ENCODE measurements at regions not wholly inside any gene's neighbourhood (a gene's known extent, or its start where the extent isn't known, plus 50 kb on each side); places are given as distances from the start of the nearest gene placed in this dataset.
"Not testable (repeated sequence)": the region's sequence is repeated elsewhere in the genome, so short reads cannot be mapped to it uniquely, and the experiment has no call there.

DNA sequence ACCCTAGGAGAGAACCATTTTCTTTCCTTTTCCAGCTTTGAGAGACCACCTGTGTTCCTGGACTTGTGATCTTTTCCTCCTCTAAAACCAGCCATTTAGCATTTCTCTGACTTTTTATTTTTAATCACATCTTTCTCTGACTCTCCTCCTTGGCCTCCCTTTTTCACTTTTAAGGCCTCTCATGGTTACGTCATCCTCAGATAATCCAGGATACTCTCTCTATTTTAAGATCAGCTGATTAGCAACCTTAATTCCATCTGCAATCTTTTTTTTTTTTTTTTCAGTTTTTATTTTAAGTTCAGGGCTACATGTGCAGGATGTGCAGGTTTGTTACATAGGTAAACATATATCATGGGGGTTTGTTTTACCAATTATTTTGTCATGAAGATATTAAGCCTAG is 54.0 kb downstream of the RFPL4B start:
- DNase-seq (ENCODE audit: low read depth in 2 of 2), result no peak

GRCh38 chr6:112407101-112407590 is 60.0 kb downstream of the RFPL4B start:
- no peak for DNase-seq (ENCODE audit: low read depth in 2 of 2)

DNA sequence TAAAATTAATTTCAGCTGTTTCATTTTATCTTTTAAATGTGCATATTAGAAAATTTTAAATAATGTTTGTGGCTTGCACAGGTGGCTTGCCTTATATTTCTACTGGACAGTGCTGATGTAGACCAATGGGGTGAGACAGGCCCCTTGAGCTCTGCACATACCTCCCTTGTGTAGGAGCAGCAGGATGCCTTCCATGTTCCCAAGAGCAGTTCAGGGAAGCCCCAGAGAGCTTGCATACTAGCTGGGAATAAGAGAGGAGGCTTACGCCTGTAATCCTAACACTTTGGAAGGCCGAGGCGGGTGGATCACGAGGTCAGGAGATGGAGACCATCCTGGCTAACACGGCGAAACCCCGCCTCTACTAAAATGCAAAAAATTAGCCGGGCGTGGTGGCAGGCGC is 61.4 kb downstream of the RFPL4B start:
- DNase-seq (ENCODE audit: low read depth in 2 of 2), result no peak

GRCh38 chr6:112409311-112409710 is 62.2 kb downstream of the RFPL4B start:
- no peak for DNase-seq (ENCODE audit: low read depth in 2 of 2)

- DNase-seq (ENCODE audit: low read depth in 2 of 2), result no peak
Observed at GRCh38 chr6:112413780-112414179, 66.7 kb downstream of the RFPL4B start.

DNA sequence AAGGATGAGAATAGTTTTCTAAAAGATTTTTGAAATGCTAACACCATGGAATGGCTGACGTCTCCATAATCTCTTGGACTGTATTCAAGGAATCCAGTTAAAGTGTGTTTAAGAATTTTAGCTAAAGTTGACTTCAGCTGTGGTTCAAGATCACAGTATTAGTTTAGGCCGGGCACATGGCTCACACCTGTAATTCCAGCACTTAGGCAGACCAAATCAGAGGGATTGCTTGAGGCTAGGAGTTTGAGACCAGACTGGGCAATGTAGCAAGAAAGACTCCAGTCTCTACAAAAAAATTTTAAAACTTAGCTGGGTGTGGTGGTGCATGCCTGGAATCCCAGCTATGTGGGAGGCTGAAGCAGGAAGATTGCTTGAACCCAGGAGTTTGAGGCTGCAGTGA is 68.2 kb downstream of the RFPL4B start:
- DNase-seq (ENCODE audit: low read depth in 2 of 2), result no peak

DNA sequence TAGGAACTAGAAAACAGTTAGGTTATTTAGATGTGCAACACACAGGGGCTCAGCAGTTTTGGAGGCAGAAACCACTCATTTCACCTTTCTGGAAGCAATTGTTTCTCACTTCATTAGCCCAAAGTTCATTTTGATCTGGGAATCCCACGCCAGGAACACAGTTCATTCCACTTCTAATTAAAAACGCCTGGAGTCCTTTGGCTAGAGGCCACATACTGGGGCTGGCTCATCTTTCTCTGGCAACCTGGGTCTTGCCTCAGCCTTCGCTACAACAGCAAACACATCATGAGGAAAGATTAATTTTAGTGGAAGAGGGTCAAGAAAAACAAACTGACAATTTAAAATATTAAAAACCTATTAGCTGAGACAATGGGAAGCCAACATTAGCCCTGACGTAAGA is 69.7 kb downstream of the RFPL4B start:
- no peak for DNase-seq (ENCODE audit: low read depth in 2 of 2)

- DNase-seq (ENCODE audit: low read depth in 2 of 2), result not testable (repeated sequence)
Observed at GRCh38 chr6:112427011-112427410, 79.9 kb downstream of the RFPL4B start.

- DNase-seq (ENCODE audit: low read depth in 2 of 2), result no peak
Observed at GRCh38 chr6:112427499-112427898, 80.4 kb downstream of the RFPL4B start.

- no peak for DNase-seq (ENCODE audit: low read depth in 2 of 2)
Observed at GRCh38 chr6:112428477-112428876, 81.3 kb downstream of the RFPL4B start.

- DNase-seq (ENCODE audit: low read depth in 2 of 2), result no peak
Observed at GRCh38 chr6:112429226-112429625, 82.1 kb downstream of the RFPL4B start.

GRCh38 chr6:112431803-112432202 is 84.7 kb downstream of the RFPL4B start:
- DNase-seq (ENCODE audit: low read depth in 2 of 2), result no peak

DNA sequence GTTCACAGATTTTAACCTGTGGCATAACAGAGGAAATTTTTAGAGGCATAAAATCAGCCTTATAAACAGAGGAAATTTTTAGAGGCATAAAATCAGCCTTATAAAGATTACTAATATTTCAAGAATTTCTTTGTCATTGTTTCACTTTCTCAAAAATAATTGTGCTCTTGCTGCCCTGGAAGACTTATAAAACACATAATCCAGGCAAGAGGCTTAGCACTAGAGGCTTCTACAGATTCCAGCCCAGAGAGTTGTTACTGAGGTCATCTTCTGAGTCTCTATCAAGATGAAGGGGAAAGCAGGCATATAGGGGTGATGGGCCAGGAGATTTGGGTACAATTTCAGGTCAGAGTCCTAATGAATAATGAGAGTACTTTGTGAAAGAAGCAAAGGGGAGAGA is 85.7 kb downstream of the RFPL4B start:
- DNase-seq (ENCODE audit: low read depth in 2 of 2), result no peak

GRCh38 chr6:112433457-112433856 is 86.3 kb downstream of the RFPL4B start:
- no peak for DNase-seq (ENCODE audit: low read depth in 2 of 2)

DNA sequence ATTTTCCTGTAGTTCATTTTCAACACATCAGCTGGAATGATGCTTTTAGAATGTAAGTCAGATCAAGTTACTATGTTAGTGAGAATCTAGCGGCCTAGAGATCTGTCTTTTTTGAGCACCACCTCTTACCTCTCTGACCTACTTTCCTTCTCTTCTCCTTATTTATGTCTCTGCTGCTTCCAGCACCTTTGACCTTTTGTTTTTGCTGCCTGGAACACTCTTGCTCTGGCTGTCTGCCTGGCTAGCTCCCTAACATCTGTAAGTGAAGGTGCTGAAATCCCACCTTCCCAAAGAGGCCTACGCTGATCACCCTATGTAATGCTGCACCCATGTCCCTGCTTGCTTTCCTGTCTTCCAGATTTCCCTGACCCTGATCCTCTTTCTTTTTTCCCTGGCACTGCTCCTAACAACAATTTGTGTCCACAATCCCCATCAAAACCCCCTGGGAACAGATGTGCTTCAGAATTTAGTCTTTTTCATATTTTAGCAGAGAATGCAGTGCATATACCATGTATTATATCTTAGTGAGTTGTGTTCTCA is 87.8 kb downstream of the RFPL4B start:
- no peak for DNase-seq (ENCODE audit: low read depth in 2 of 2)

DNA sequence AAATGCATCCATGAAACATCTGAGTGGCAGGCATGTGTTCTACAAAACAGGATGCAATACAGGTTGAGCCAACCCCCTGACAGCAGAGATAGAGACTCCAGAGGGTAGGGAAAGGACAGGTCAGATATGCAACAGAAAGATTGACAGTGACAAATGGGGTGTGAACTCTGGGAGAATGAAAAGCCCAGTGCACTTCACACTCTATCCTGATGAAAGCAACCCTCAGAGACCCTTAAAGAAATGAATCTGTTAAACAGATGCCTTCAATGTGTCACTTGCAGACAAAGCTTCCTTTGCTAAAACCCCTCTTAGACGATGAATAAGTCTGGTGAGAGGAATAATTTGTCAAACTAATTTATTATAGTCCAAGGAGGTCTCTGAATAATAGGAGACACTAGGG is 89.9 kb downstream of the RFPL4B start:
- DNase-seq (ENCODE audit: low read depth in 2 of 2), result no peak

DNA sequence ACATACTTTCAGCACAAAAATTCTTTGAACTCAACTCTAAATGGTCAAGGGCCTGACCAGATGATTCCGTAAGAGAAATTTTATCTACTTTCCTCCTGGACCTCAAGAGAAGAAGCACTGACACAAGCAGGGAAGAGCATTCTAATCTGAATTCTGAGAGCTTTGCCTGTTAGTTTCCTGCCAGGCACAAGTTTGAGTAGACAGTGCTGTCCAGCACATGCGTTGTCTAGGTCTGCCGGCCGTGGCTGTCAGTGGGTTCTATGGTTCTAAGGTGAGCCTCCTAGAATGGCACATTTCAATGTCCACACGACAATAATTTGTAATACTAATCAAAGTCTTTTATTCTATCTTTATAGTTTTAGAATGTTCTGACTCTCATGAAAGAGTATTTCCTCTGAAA is 91.9 kb downstream of the RFPL4B start:
- no peak for DNase-seq (ENCODE audit: low read depth in 2 of 2)

DNA sequence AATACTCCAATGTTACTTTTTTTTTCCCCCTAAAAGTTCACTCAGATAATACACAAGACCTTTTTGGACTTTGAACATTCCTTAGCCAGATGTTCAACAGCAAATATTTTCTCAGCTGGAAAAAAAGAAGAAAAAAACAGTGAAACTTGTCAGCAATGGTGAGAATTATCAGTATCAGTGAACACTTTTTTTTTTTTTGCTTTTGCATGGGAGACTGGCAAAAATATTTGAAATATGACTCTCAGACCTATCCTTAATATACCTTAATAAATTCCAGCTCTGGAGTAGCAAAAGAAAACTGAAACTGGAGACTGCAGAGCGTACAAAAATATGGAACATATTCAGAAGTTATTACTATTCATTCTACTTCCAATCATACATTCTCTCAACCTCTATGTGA is 92.3 kb downstream of the RFPL4B start:
- DNase-seq (ENCODE audit: low read depth in 2 of 2), result no peak

DNA sequence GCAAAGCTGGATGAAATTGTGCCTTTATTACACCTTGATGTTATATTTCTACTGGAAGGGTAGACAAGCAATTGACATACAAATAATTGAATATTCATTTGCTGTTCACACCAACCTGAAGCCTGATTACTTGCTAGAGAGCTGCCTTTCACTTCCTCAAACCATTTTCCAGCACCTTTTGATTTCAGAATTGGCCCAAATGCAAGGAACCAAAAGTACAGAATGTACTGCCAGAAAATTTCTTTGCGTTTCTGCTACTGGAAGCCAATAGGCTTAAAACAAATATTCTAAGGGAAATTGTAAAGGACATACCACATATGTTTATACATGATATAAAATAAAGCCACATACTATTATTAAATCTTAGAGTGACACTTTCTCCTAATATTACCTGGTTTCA is 94.5 kb downstream of the RFPL4B start:
- no peak for DNase-seq (ENCODE audit: low read depth in 2 of 2)

DNA sequence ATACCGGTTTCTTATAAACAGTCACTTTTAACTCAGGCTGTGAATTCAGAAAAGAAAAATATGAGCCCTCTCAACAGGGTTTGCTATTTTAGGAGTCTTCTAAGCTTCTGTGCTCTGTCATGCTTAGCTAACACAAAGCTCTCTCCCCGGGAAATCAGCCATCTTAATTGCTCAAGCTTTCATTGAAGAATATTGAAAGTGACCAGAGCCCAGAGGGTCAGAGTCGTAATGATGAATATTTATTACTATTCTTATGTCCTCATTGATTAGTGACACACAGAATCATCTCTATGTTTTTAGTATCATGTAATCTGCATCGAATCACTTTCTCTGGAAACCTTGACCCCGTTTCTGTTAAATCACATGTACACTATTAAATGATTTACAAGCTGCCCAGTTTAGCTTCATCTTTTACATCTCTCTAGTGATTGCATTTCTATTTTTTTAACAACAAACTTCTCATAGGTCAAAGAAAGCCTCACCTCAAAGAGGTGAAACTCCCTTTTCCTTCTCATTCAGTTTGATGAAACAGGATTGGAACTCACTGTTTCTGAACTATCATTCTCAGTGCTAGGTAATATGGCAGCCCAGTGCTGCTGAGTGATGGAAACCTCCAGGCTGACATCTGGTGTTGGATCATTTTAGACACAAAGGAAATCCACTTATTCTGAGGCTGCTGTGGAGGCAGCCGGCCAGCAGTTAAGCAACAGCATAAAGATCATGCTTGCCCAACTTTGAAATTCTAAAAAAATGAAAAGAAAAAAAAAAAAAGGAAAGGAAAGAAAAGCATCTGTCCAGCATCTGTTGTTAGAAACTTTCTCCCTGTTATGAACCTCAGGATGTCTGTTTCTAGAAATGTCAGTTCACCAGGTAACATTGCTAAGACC is 96.3 kb downstream of the RFPL4B start:
- no peak for DNase-seq (ENCODE audit: low read depth in 2 of 2)

DNA sequence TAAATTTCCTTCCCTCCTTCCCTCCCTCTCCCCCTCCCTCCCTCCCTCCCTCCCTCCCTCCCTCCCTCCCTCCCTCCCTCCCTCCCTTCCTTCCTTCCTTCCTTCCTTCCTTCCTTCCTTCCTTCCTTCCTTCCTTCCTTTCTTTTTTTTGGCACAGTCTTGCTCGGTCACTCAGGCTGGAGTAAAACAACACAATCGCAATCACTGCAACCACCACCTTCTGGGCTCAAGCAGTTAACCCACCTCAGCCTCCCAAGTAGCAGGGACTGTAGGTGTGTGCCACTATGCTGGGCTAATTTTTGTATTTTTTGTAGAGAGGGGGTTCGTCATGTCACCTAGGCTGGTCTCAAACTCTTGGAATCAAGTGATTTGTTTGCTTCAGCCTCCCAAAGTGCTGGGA is 101.7 kb downstream of the RFPL4B start:
- not testable (repeated sequence) for DNase-seq (ENCODE audit: low read depth in 2 of 2)

DNA sequence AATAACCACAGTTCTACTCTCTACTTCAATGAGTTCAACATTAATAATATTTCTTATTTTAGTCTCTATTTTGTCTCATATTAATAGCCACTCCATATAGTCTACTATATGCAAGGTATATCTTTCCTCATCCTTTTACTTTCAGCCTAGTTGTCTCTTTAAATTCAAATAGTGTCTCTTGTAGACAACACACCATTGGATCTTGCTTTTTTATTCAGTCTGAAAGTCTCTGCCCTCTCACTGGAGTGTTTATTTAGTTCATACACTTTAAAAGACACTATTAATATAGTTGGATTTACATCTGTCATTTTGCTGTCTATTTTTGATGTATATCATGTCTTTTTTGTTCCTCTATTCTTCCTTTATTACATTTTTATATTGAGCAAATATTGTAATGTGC is 103.5 kb downstream of the RFPL4B start:
- DNase-seq (ENCODE audit: low read depth in 2 of 2), result no peak

GRCh38 chr6:112457886-112458285 is 110.8 kb downstream of the RFPL4B start:
- DNase-seq (ENCODE audit: low read depth in 2 of 2), result no peak

Measured in activated CD4-positive, alpha-beta T cell treated with anti-CD3 and anti-CD28 coated beads for 24 hours (primary cell).